Ovary (tissue), 7 donors: ENCODE measurements at regions not wholly inside any gene's neighbourhood (a gene's known extent, or its start where the extent isn't known, plus 50 kb on each side); places are given as distances from the start of the nearest gene placed in this dataset.

Experiments used
- DNase-seq, 5 donors: peaks; one replicate each; pipeline ENCODE4 v3.0.0-alpha.2; 2019 to 2020
- H3K27ac ChIP-seq, 2 donors: fragments of 200-600 bp; one replicate each; pipeline versions ENCODE4 v1.5.1 to v1.8.0; 2019 to 2022
- H3K27me3 ChIP-seq: fragments of 200-600 bp; one replicate; pipeline ENCODE4 v1.8.0; 2022
- H3K36me3 ChIP-seq: fragments of 200-600 bp; sonication (generic); one replicate; pipeline ENCODE4 v1.5.1; 2019
- H3K4me1 ChIP-seq: one replicate; pipeline ENCODE4 v1.8.1; 2013; ENCODE audit warnings: mild to moderate bottlenecking, moderate library complexity; ENCODE audit not compliant: insufficient read depth
- H3K4me3 ChIP-seq: fragments of 200-600 bp; sonication (generic); one replicate; pipeline ENCODE4 v1.5.1; 2017
- H3K9me3 ChIP-seq, 2 donors: fragments of 200-600 bp in 1 of 2; sonication (generic) in 1 of 2; one replicate each; pipeline versions ENCODE4 v1.5.1 to v1.8.1; 2013 to 2019; ENCODE audit warnings: mild to moderate bottlenecking in 1 of 2, moderate library complexity in 1 of 2
- CTCF ChIP-seq, 3 donors: fragments of 450-650 bp in 2 of 3; fragments of 200-600 bp in 1 of 3; IDR thresholded peaks; one replicate each; pipeline versions ENCODE4 v1.5.1 to v1.8.0; 2016 to 2022; ENCODE audit warnings: antibody characterized with exemption in 3 of 3, mild to moderate bottlenecking in 1 of 3
- EP300 ChIP-seq: sonication (generic); formaldehyde crosslinking; IDR thresholded peaks from one replicate; pipeline ENCODE4 v1.6.1; 2017; ENCODE audit warnings: antibody characterized with exemption
- POLR2A ChIP-seq: fragments of 450-650 bp; IDR thresholded peaks from one replicate; pipeline ENCODE4 v1.6.1; 2017; ENCODE audit warnings: antibody characterized with exemption, mild to moderate bottlenecking, moderate library complexity
- WGBS, 3 donors: extraction: QIAGEN DNeasy Blood & Tissue Kit in 1 of 3; methylation state at CpG; one replicate each; pipeline versions ENCODE4 v1.1.5 to v1.1.7; 2013 to 2017; 5-methylcytosine and 5-hydroxymethylcytosine counted together
- intact Hi-C, 4 donors: fragments of 100-400 bp; cut with DNase I; formaldehyde crosslinking; loops; one replicate each; pipeline versions ENCODE4 v1.11.0 to v1.15.1; 2022 to 2023
- donor health status: DM: no; HTN: no; CAD: no; lungs with moderate emphysema.
- donor health status: DM: no; HTN: no; CAD: no.
- donor health status: Bipolar disorder and iron deficiency.
- donor health status: DM: no; HTN: no; CAD: no.
- donor health status: DM: yes; HTN: yes; CAD: no.

- no peaks in the 10 kb centered on the region for H3K27me3 ChIP-seq
- no peak overlapping the region for H3K4me3 ChIP-seq
- no peak for DNase-seq
- intact Hi-C loops: no loop called here
- no peak overlapping the region for H3K27ac ChIP-seq
- H3K4me1 ChIP-seq: no peaks in the 10 kb centered on the region
- TF ChIP-seq CTCF (IDR thresholded peaks at IDR 0.05) (no peak), EP300 (no peak), POLR2A (no peak)
- no peaks in the 10 kb centered on the region for H3K9me3 ChIP-seq
- no peaks in the 10 kb centered on the region for H3K36me3 ChIP-seq
These were observed 529.1 kb upstream of the BRINP1 start for GRCh38 chr9:119898316-119898715.

DNA sequence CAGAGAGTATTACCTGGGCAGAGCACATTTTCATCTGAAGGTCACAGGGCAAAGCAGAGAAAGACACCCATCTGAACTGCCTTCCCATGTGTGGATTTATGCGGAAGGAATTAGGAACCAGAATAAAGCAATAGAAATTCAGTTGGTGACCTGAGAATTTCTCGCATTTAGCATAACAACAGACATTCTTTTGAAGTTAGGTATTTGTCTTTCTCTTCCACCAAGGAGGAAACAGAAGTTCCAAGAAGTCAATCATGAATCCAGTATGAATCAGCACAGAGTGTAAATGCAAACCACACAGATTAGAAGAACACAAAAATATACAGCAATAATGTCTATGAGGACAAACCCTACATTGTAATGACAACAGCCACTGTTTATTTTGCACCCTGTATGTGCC, 515.2 kb upstream of the BRINP1 start:
- intact Hi-C loops: no loop called here
- H3K4me3 ChIP-seq: no peak overlapping the region
- no peak for DNase-seq
- no peak overlapping the region for H3K27ac ChIP-seq
- H3K36me3 ChIP-seq: no peaks in the 10 kb centered on the region
- 64 to 76% (median 73%) methylated on average over 2 of the region's 2 CpGs for WGBS, 3 donors
- no peaks in the 10 kb centered on the region for H3K27me3 ChIP-seq
- TF ChIP-seq CTCF (IDR thresholded peaks at IDR 0.05): no peak
- TF ChIP-seq POLR2A: no peak
- no peak for TF ChIP-seq EP300
- no peaks in the 10 kb centered on the region for H3K4me1 ChIP-seq
- no peaks in the 10 kb centered on the region for H3K9me3 ChIP-seq

GRCh38 chr9:119881898-119882297, 512.7 kb upstream of the BRINP1 start:
- no peak overlapping the region for H3K4me3 ChIP-seq
- DNase-seq: no peak
- H3K36me3 ChIP-seq: no peaks in the 10 kb centered on the region
- TF ChIP-seq POLR2A: no peak
- TF ChIP-seq EP300: no peak
- TF ChIP-seq CTCF (IDR thresholded peaks at IDR 0.05): no peak
- H3K27me3 ChIP-seq: no peaks in the 10 kb centered on the region
- no peaks in the 10 kb centered on the region for H3K4me1 ChIP-seq
- intact Hi-C loops: no loop called here
- H3K9me3 ChIP-seq: no peaks in the 10 kb centered on the region
- H3K27ac ChIP-seq: no peak overlapping the region
- 83 to 89% (median 86%) methylated on average over 6 of the region's 6 CpGs for WGBS, 3 donors

GRCh38 chr9:119880361-119880760, 511.1 kb upstream of the BRINP1 start:
- Histone ChIP-seq H3K4me3 (no peak overlapping the region), H3K27ac (no peak overlapping the region), H3K36me3 (no peaks in the 10 kb centered on the region), H3K9me3 (no peaks in the 10 kb centered on the region), H3K27me3 (no peaks in the 10 kb centered on the region), H3K4me1 (no peaks in the 10 kb centered on the region)
- TF ChIP-seq EP300: no peak
- no peak for TF ChIP-seq CTCF (IDR thresholded peaks at IDR 0.05)
- TF ChIP-seq POLR2A: no peak
- no peak for DNase-seq
- WGBS, 3 donors: 74 to 81% (median 79%) methylated on average over 3 of the region's 3 CpGs
- intact Hi-C loops: no loop called here

DNA sequence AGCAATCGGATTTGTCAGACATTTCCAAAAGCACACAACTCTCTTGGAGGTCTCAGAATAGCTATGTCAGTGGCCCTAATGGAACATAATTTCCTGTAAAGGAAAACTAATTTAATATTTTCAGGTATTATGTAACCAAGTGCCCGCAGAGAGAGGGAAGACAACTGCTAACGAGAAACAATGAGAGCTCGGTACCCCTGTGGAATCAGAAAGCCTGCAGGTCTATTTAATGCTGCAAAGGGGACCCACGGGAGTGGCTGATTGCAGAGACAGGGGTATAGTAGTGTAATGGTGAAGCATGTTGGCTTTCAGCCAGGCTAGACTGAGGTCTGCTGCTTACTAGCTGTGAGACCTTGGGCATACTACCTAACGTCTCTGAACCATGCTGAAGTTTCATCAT, 508.1 kb upstream of the BRINP1 start:
- Histone ChIP-seq H3K27me3 (no peaks in the 10 kb centered on the region), H3K4me1 (no peaks in the 10 kb centered on the region), H3K27ac (no peak overlapping the region), H3K9me3 (no peaks in the 10 kb centered on the region), H3K4me3 (no peak overlapping the region), H3K36me3 (no peaks in the 10 kb centered on the region)
- TF ChIP-seq CTCF (IDR thresholded peaks at IDR 0.05) (no peak), POLR2A (no peak), EP300 (no peak)
- intact Hi-C loops: no loop called here
- 78 to 80% (median 79%) methylated on average over 6 of the region's 6 CpGs for WGBS, 3 donors
- DNase-seq: no peak
